Naive B cell (primary cell): ENCODE measurements at regions not wholly inside any gene's neighbourhood (a gene's known extent, or its start where the extent isn't known, plus 50 kb on each side); places are given as distances from the start of the nearest gene placed in this dataset.
"Not testable (repeated sequence)": the region's sequence is repeated elsewhere in the genome, so short reads cannot be mapped to it uniquely, and the experiment has no call there.

Experiments
- ATAC-seq, 2 donors: fragments of 150-1000 bp; cut with Tn5 transposase; 2 replicates each; pipeline ENCODE4 v1.10.0; 2021; ENCODE audit warnings: low read depth in 2 of 2, mild to moderate bottlenecking in 2 of 2, moderate library complexity in 2 of 2
- DNase-seq: peaks from one replicate; pipeline ENCODE4 v3.0.0; 2022
- H3K27ac Mint-ChIP-seq, 6 donors: one replicate each; pipeline ENCODE4 v1.8.0; 2020 to 2022; ENCODE audit warnings: mild to moderate bottlenecking in 6 of 6, mixed read lengths in 6 of 6, moderate library complexity in 5 of 6, inconsistent platforms in 2 of 6
- H3K27me3 Mint-ChIP-seq, 3 donors: one replicate each; pipeline ENCODE4 v1.8.0; 2021 to 2022; ENCODE audit warnings: mixed read lengths in 3 of 3, mild to moderate bottlenecking in 1 of 3
- H3K36me3 Mint-ChIP-seq, 2 donors: one replicate each; pipeline ENCODE4 v1.8.0; 2020 to 2022; ENCODE audit warnings: mixed read lengths in 2 of 2, inconsistent platforms in 1 of 2, mild to moderate bottlenecking in 1 of 2
- H3K4me1 Mint-ChIP-seq, 3 donors: one replicate each; pipeline ENCODE4 v1.8.0; 2020 to 2022; ENCODE audit warnings: mixed read lengths in 3 of 3, inconsistent platforms in 1 of 3, mild to moderate bottlenecking in 1 of 3, moderate library complexity in 1 of 3
- H3K4me3 Mint-ChIP-seq, 8 donors: one replicate each; pipeline ENCODE4 v1.8.0; 2020 to 2022; ENCODE audit warnings: mild to moderate bottlenecking in 8 of 8, mixed read lengths in 8 of 8, moderate library complexity in 8 of 8, inconsistent platforms in 2 of 8
- H3K9me3 Mint-ChIP-seq, 7 donors: one replicate each; pipeline ENCODE4 v1.8.0; 2020 to 2022; ENCODE audit warnings: mixed read lengths in 7 of 7, mild to moderate bottlenecking in 5 of 7, inconsistent platforms in 2 of 7, moderate library complexity in 1 of 7

DNA sequence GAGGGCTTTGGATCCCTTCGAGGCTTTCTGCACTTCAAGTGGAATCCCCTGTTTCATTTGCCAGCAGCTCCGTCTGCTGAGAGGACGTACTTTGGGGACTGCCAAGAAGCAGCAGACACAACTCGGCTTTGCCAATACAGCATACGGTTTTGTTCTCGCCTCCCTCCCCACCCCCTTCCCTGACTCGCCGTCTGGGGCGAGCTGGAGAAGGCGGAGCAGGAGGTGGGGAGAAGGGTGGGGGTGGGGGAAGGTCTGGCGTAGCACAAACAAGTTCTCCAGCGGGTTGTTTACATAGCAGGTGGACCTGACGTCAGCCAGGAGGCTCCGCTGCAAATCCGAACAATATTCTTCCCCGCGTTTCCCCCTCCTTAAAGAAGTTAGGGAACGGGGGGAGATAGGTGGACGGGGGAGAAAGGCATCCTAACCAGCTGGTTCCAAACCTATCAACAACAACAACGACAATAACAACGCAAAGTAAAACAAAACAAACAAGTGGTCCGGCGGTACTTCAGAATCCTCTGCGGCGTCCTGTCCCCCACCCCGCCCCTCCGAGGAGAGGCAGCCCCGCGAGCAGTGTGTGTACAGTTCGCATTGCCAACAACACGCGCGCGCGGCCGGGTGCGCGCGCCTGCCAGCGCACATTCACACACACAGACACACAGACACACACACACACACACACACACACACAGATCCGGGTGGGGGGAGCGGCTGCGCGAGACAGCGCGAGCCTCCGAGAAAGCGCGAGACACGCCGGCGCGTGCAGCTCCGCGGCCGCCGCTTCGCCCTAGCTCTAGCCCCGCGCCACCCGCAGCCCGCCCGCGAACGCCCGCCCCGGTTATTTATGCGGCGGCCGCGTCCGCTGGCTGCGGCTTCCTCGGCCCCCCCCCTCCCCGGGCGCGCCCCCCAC is 167.0 kb upstream of the PPP1R3A start:
- H3K4me1 Mint-ChIP-seq = peaks cover 29 to 54% (median 45%) of the 10 kb centered on the region in 3 donors
- DNase-seq = peak; percentile 28
- H3K4me3 Mint-ChIP-seq = peak overlapping the region; percentile 84 to 96 (median 93)
- H3K27ac Mint-ChIP-seq = peak overlapping the region in 4 of 6 donors; percentile 69 to 99 (median 80)
- peaks cover 0 to 7% (median 0%) of the 10 kb centered on the region in 7 donors for H3K9me3 Mint-ChIP-seq
- peak; percentile 54 to 55 for ATAC-seq
- peaks cover 70 to 72% (median 72%) of the 10 kb centered on the region in 3 donors for H3K27me3 Mint-ChIP-seq
- H3K36me3 Mint-ChIP-seq = peaks cover 0 to 8% of the 10 kb centered on the region in 2 donors

DNA sequence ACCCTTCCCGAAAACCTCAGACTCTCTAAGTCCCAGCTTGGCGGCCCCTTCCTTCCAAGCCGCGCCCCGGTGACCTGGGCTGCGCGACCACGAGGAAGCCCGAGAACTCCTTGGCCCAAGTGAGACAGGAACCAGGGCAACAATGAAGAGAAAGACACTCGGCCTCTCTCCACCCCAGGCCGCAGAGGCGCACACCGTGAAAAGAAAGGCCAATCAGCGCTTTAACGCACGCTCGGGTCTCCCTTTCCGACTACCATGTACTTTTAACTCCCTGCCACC is 166.4 kb upstream of the PPP1R3A start:
- DNase-seq (peak; percentile 29), ATAC-seq (peak; percentile 11 to 14)
- peak overlapping the region; percentile 84 to 96 (median 93) for H3K4me3 Mint-ChIP-seq
- peak overlapping the region in 2 of 6 donors; percentile 69 to 99 for H3K27ac Mint-ChIP-seq
- H3K27me3 Mint-ChIP-seq = peaks cover 76 to 78% (median 76%) of the 10 kb centered on the region in 3 donors
- peaks cover 0 to 8% of the 10 kb centered on the region in 2 donors for H3K36me3 Mint-ChIP-seq
- H3K4me1 Mint-ChIP-seq = peaks cover 29 to 54% (median 45%) of the 10 kb centered on the region in 3 donors
- peaks cover 0 to 7% (median 0%) of the 10 kb centered on the region in 7 donors for H3K9me3 Mint-ChIP-seq

DNA sequence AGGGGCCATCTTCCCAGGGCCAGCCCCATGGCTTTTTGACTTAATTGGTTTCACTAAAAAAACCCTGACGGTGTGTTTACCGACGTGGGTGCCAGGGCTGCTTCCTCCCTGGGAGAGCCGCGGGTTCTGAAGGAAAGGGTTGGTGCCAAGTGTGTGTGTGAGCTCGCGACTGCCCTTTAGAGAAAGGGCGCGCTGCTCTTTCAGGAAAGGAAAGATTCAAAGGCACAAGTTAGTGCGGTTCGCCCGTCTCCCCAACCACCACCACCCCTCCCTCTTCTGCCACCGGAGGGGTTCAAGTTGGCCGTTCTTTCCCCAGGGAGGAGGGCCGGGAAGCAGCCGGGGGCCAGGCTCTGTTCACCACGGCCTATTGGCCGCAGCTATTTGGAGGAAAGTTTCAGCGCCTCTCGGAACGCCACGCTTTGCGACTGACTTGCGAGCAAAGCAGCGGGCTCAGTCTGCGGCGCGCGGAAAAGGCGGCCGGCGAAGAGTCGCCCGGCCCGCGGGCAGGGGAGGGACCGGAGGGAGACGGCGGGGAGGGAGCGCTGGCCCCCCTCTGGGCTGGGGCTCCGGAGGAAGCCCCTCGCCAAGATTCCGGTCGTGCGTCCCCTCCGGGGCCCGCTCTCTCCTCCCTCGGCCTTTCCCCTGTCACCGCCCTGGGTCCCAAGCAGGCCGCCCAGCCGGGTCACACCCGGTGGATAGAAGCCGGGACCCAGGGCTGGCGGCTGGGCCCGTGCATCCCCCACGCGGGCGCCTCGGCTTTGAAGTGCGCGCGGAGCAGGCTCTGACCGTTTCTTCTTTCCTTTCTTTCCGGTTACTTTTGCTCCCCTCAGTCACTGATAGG is 165.9 kb upstream of the PPP1R3A start:
- peak overlapping the region in 3 of 6 donors; percentile 57 to 99 (median 69) for H3K27ac Mint-ChIP-seq
- peaks cover 77 to 84% (median 82%) of the 10 kb centered on the region in 3 donors for H3K27me3 Mint-ChIP-seq
- H3K4me1 Mint-ChIP-seq = peaks cover 29 to 54% (median 45%) of the 10 kb centered on the region in 3 donors
- peak overlapping the region; percentile 84 to 96 (median 93) for H3K4me3 Mint-ChIP-seq
- H3K36me3 Mint-ChIP-seq = peaks cover 0 to 8% of the 10 kb centered on the region in 2 donors
- DNase-seq (peak; percentile 16), ATAC-seq (peak in 1 of 2 donors; percentile 14)
- H3K9me3 Mint-ChIP-seq = peaks cover 0 to 7% (median 0%) of the 10 kb centered on the region in 7 donors

DNA sequence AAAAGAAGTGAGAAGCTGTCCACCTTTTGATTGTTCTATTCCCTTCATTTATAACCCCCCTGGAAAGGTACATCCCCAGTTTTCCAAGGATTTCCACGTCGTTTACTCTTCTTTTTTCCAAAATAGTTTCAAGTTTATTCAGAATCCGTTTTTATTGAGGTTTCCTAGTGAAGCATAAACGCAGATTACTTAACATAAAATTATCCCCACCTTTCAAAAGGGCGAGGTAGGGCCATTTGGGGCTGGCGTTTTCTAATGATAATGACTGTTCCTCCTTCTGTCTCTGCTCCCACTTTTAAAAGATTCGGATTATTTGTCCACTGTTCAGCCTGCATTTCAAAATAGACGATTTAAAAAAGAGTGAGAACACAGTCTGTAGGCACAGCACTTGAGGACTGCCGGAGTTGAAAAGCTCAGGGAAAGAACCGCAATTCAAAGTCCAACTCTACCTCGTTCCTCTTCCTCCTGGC is 165.2 kb upstream of the PPP1R3A start:
- Mint-ChIP-seq H3K27ac (no peak overlapping the region), H3K4me1 (peaks cover 29 to 54% (median 45%) of the 10 kb centered on the region in 3 donors), H3K36me3 (peaks cover 0 to 8% of the 10 kb centered on the region in 2 donors), H3K9me3 (peaks cover 0 to 7% (median 0%) of the 10 kb centered on the region in 7 donors), H3K4me3 (peak overlapping the region; percentile 80 to 92 (median 82)), H3K27me3 (peaks cover 80 to 90% (median 87%) of the 10 kb centered on the region in 3 donors)
- DNase-seq (no peak), ATAC-seq (peak in 1 of 2 donors; percentile 5)

GRCh38 chr7:114083166-114084001 is 164.6 kb upstream of the PPP1R3A start:
- peaks cover 77 to 88% (median 85%) of the 10 kb centered on the region in 3 donors for H3K27me3 Mint-ChIP-seq
- H3K4me1 Mint-ChIP-seq = peaks cover 29 to 54% (median 45%) of the 10 kb centered on the region in 3 donors
- no peak for DNase-seq
- H3K9me3 Mint-ChIP-seq = peaks cover 0 to 7% (median 0%) of the 10 kb centered on the region in 7 donors
- H3K36me3 Mint-ChIP-seq = peaks cover 0 to 8% of the 10 kb centered on the region in 2 donors
- peak overlapping the region; percentile 80 to 92 (median 82) for H3K4me3 Mint-ChIP-seq
- no peak for ATAC-seq
- H3K27ac Mint-ChIP-seq = peak overlapping the region in 1 of 6 donors; percentile 57

GRCh38 chr7:114082642-114083165 is 163.9 kb upstream of the PPP1R3A start:
- ATAC-seq = no peak
- Mint-ChIP-seq H3K36me3 (peaks cover 0 to 8% of the 10 kb centered on the region in 2 donors), H3K27ac (peak overlapping the region in 1 of 6 donors; percentile 57), H3K4me3 (peak overlapping the region; percentile 23 to 92 (median 50)), H3K27me3 (peaks cover 76 to 87% (median 83%) of the 10 kb centered on the region in 3 donors), H3K4me1 (peaks cover 29 to 52% (median 43%) of the 10 kb centered on the region in 3 donors), H3K9me3 (peaks cover 0 to 7% (median 0%) of the 10 kb centered on the region in 7 donors)
- no peak for DNase-seq

GRCh38 chr7:114081606-114082425 is 163.0 kb upstream of the PPP1R3A start:
- Mint-ChIP-seq H3K36me3 (peaks cover 0 to 8% of the 10 kb centered on the region in 2 donors), H3K4me3 (peak overlapping the region in 2 of 8 donors; percentile 15 to 41), H3K27ac (peak overlapping the region in 1 of 6 donors; percentile 21), H3K9me3 (peaks cover 0 to 7% (median 0%) of the 10 kb centered on the region in 7 donors), H3K4me1 (peaks cover 23 to 43% (median 37%) of the 10 kb centered on the region in 3 donors), H3K27me3 (peaks cover 69 to 81% (median 77%) of the 10 kb centered on the region in 3 donors)
- ATAC-seq (no peak), DNase-seq (peak; percentile 28)

GRCh38 chr7:114077158-114077524 is 158.3 kb upstream of the PPP1R3A start:
- not testable (repeated sequence) for H3K4me1 Mint-ChIP-seq, ATAC-seq, H3K9me3 Mint-ChIP-seq, DNase-seq, H3K27ac Mint-ChIP-seq, H3K4me3 Mint-ChIP-seq, H3K36me3 Mint-ChIP-seq
- peaks cover 48 to 50% (median 50%) of the 10 kb centered on the region in 3 donors for H3K27me3 Mint-ChIP-seq

GRCh38 chr7:114076392-114077157 is 157.8 kb upstream of the PPP1R3A start:
- DNase-seq, H3K36me3 Mint-ChIP-seq, H3K27ac Mint-ChIP-seq, H3K9me3 Mint-ChIP-seq, H3K4me1 Mint-ChIP-seq, H3K4me3 Mint-ChIP-seq, ATAC-seq: not testable (repeated sequence)
- peaks cover 46 to 47% (median 47%) of the 10 kb centered on the region in 3 donors for H3K27me3 Mint-ChIP-seq

DNA sequence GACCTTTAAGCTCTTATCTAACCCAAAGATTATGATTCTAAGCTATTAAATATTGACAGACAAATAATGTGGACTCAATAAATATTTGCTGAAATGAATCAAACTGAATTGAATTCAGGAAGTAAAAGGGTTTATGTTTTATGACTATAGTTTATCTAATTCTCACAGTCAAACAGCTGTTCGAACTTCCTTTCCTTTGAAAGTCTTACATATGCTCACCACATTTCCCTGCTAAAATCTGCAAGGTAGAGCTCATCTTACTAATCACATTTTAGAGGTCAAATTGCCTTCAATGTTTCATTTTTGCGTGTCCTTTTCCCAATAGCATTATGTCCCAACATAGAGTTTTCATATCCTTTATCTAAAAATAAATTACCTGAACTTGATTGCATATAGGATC is 154.9 kb upstream of the PPP1R3A start:
- ATAC-seq (no peak), DNase-seq (no peak)
- H3K9me3 Mint-ChIP-seq = peaks cover 0 to 5% (median 0%) of the 10 kb centered on the region in 7 donors
- no peak overlapping the region for H3K4me3 Mint-ChIP-seq
- H3K27ac Mint-ChIP-seq = no peak overlapping the region
- no peaks in the 10 kb centered on the region for H3K36me3 Mint-ChIP-seq
- peaks cover 21 to 27% (median 26%) of the 10 kb centered on the region in 3 donors for H3K27me3 Mint-ChIP-seq
- no peaks in the 10 kb centered on the region for H3K4me1 Mint-ChIP-seq

DNA sequence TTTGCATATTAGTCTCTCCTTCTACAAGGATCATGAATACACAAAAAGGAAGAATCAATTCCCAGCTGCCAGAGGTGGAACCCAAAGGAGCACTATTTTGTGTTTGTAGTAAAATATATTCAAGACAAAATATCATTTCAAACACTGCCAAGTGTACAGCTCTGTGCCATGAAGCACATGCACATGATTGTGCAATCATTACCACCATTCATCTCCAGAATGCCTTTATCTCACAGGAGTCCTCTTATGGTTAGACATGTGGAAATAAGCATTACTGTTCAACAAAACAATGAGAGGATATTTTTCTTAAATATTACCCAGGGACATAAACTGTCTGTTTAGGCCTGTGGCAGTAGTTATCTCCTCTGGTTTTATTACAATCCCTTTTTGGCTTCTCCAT is 151.4 kb upstream of the PPP1R3A start:
- no peaks in the 10 kb centered on the region for H3K36me3 Mint-ChIP-seq
- H3K4me1 Mint-ChIP-seq = no peaks in the 10 kb centered on the region
- DNase-seq (no peak), ATAC-seq (no peak)
- peaks cover 0 to 2% (median 0%) of the 10 kb centered on the region in 7 donors for H3K9me3 Mint-ChIP-seq
- H3K4me3 Mint-ChIP-seq = no peak overlapping the region
- H3K27me3 Mint-ChIP-seq = peaks cover 12 to 29% (median 24%) of the 10 kb centered on the region in 3 donors
- no peak overlapping the region for H3K27ac Mint-ChIP-seq
